SW480 (cell line): ENCODE measurements at regions not wholly inside any gene's neighbourhood (a gene's known extent, or its start where the extent isn't known, plus 50 kb on each side); places are given as distances from the start of the nearest gene placed in this dataset.
"Not testable (repeated sequence)": the region's sequence is repeated elsewhere in the genome, so short reads cannot be mapped to it uniquely, and the experiment has no call there.

ENCODE experiments used
- DNase-seq: peaks from one replicate; pipeline ENCODE4 v3.0.0-alpha.2; 2016; ENCODE audit warnings: low spot score

GRCh38 chr14:105581551-105582341 lies 55.4 kb downstream of the TMEM121 start:
- DNase-seq, result no peak

- DNase-seq, result no peak
Observed at GRCh38 chr14:105582639-105583038, 56.3 kb downstream of the TMEM121 start.

GRCh38 chr14:105583914-105584313 lies 57.5 kb downstream of the TMEM121 start:
- DNase-seq, result not testable (repeated sequence)

GRCh38 chr14:105585290-105585689 lies 58.9 kb downstream of the TMEM121 start:
- DNase-seq, result not testable (repeated sequence)

- DNase-seq, result not testable (repeated sequence)
Observed at GRCh38 chr14:105585722-105586121, 59.3 kb downstream of the TMEM121 start.

- not testable (repeated sequence) for DNase-seq
Observed at GRCh38 chr14:105586144-105586872, 59.9 kb downstream of the TMEM121 start.

GRCh38 chr14:105587034-105587433 lies 60.7 kb downstream of the TMEM121 start:
- DNase-seq, result not testable (repeated sequence)

- not testable (repeated sequence) for DNase-seq
Observed at GRCh38 chr14:105587482-105588235, 61.3 kb downstream of the TMEM121 start.

GRCh38 chr14:105588236-105588860 lies 62.0 kb downstream of the TMEM121 start:
- DNase-seq, result no peak

- no peak for DNase-seq
Observed at GRCh38 chr14:105589161-105589925, 63.0 kb downstream of the TMEM121 start.

- not testable (repeated sequence) for DNase-seq
Observed at GRCh38 chr14:105589926-105590185, 63.5 kb downstream of the TMEM121 start.

GRCh38 chr14:105591052-105591451 lies 64.7 kb downstream of the TMEM121 start:
- no peak for DNase-seq

- not testable (repeated sequence) for DNase-seq
Observed at GRCh38 chr14:105591792-105592341, 65.5 kb downstream of the TMEM121 start.

GRCh38 chr14:105592646-105593045 lies 66.3 kb downstream of the TMEM121 start:
- DNase-seq, result not testable (repeated sequence)

- not testable (repeated sequence) for DNase-seq
Observed at GRCh38 chr14:105595346-105595745, 69.0 kb downstream of the TMEM121 start.

- not testable (repeated sequence) for DNase-seq
Observed at GRCh38 chr14:105596374-105596773, 70.0 kb downstream of the TMEM121 start.

- DNase-seq, result not testable (repeated sequence)
Observed at GRCh38 chr14:105598040-105598763, 71.8 kb downstream of the TMEM121 start.

GRCh38 chr14:105598925-105599586 lies 72.7 kb downstream of the TMEM121 start:
- not testable (repeated sequence) for DNase-seq

GRCh38 chr14:105600195-105600938 lies 74.0 kb downstream of the TMEM121 start:
- not testable (repeated sequence) for DNase-seq
